ENCODE measurements at regions not wholly inside any gene's neighbourhood (a gene's known extent, or its start where the extent isn't known, plus 50 kb on each side); places are given as distances from the start of the nearest gene placed in this dataset.

- ATAC-seq (ENCODE audit: low read depth): no peak
- H3K4me1 ChIP-seq (ENCODE audit: insufficient read depth, poor library complexity, severe bottlenecking): peaks cover 2% of the 10 kb centered on the region
- no peak for DNase-seq (ENCODE audit: low spot score)
Measured at GRCh38 chr3:106327696-106328025, 458.8 kb upstream of the CBLB start.

GRCh38 chr3:106328224-106328623 is 459.4 kb upstream of the CBLB start:
- Histone ChIP-seq H3K9me3 (ENCODE audit: severe bottlenecking) (no peaks in the 10 kb centered on the region), H3K4me1 (ENCODE audit: insufficient read depth, poor library complexity, severe bottlenecking) (peaks cover 2% of the 10 kb centered on the region), H3K4me3 (ENCODE audit: severe bottlenecking) (no peak overlapping the region), H3K27me3 (ENCODE audit: insufficient read depth, poor library complexity, severe bottlenecking) (no peaks in the 10 kb centered on the region), H3K27ac (ENCODE audit: poor library complexity, severe bottlenecking) (no peak overlapping the region), H3K36me3 (ENCODE audit: low read depth) (no peaks in the 10 kb centered on the region)
- DNase-seq (ENCODE audit: low spot score) (no peak), ATAC-seq (ENCODE audit: low read depth) (no peak)
- no peak for TF ChIP-seq CTCF (IDR thresholded peaks at IDR 0.05; ENCODE audit: poor library complexity, severe bottlenecking)

More at GRCh38 chr3:106327696-106328025, 458.8 kb upstream of the CBLB start:
- no peak overlapping the region for H3K27ac ChIP-seq (ENCODE audit: poor library complexity, severe bottlenecking)
- no peaks in the 10 kb centered on the region for H3K36me3 ChIP-seq (ENCODE audit: low read depth)
- no peak for TF ChIP-seq CTCF (IDR thresholded peaks at IDR 0.05; ENCODE audit: poor library complexity, severe bottlenecking)
- H3K4me3 ChIP-seq (ENCODE audit: severe bottlenecking): no peak overlapping the region
- no peaks in the 10 kb centered on the region for H3K9me3 ChIP-seq (ENCODE audit: severe bottlenecking)
- H3K27me3 ChIP-seq (ENCODE audit: insufficient read depth, poor library complexity, severe bottlenecking): no peaks in the 10 kb centered on the region

GRCh38 chr3:106329521-106329920 is 460.7 kb upstream of the CBLB start:
- Histone ChIP-seq H3K4me1 (ENCODE audit: insufficient read depth, poor library complexity, severe bottlenecking) (peaks cover 13% of the 10 kb centered on the region), H3K36me3 (ENCODE audit: low read depth) (no peaks in the 10 kb centered on the region), H3K27ac (ENCODE audit: poor library complexity, severe bottlenecking) (no peak overlapping the region), H3K27me3 (ENCODE audit: insufficient read depth, poor library complexity, severe bottlenecking) (no peaks in the 10 kb centered on the region), H3K4me3 (ENCODE audit: severe bottlenecking) (no peak overlapping the region), H3K9me3 (ENCODE audit: severe bottlenecking) (no peaks in the 10 kb centered on the region)
- no peak for TF ChIP-seq CTCF (IDR thresholded peaks at IDR 0.05; ENCODE audit: poor library complexity, severe bottlenecking)
- no peak for ATAC-seq (ENCODE audit: low read depth)
- DNase-seq (ENCODE audit: low spot score): no peak

GRCh38 chr3:106331636-106332035 is 462.8 kb upstream of the CBLB start:
- H3K27ac ChIP-seq (ENCODE audit: poor library complexity, severe bottlenecking): no peak overlapping the region
- no peaks in the 10 kb centered on the region for H3K9me3 ChIP-seq (ENCODE audit: severe bottlenecking)
- no peaks in the 10 kb centered on the region for H3K27me3 ChIP-seq (ENCODE audit: insufficient read depth, poor library complexity, severe bottlenecking)
- no peak for DNase-seq (ENCODE audit: low spot score)
- peaks cover 15% of the 10 kb centered on the region for H3K4me1 ChIP-seq (ENCODE audit: insufficient read depth, poor library complexity, severe bottlenecking)
- H3K36me3 ChIP-seq (ENCODE audit: low read depth): no peaks in the 10 kb centered on the region
- TF ChIP-seq CTCF (IDR thresholded peaks at IDR 0.05; ENCODE audit: poor library complexity, severe bottlenecking): no peak
- no peak overlapping the region for H3K4me3 ChIP-seq (ENCODE audit: severe bottlenecking)
- ATAC-seq (ENCODE audit: low read depth): no peak

GRCh38 chr3:106332129-106332528 is 463.3 kb upstream of the CBLB start:
- Histone ChIP-seq H3K36me3 (ENCODE audit: low read depth) (no peaks in the 10 kb centered on the region), H3K27me3 (ENCODE audit: insufficient read depth, poor library complexity, severe bottlenecking) (no peaks in the 10 kb centered on the region), H3K27ac (ENCODE audit: poor library complexity, severe bottlenecking) (no peak overlapping the region), H3K4me1 (ENCODE audit: insufficient read depth, poor library complexity, severe bottlenecking) (peaks cover 15% of the 10 kb centered on the region), H3K4me3 (ENCODE audit: severe bottlenecking) (no peak overlapping the region), H3K9me3 (ENCODE audit: severe bottlenecking) (no peaks in the 10 kb centered on the region)
- ATAC-seq (ENCODE audit: low read depth) (no peak), DNase-seq (ENCODE audit: low spot score) (no peak)
- no peak for TF ChIP-seq CTCF (IDR thresholded peaks at IDR 0.05; ENCODE audit: poor library complexity, severe bottlenecking)
